ENCODE measurements at regions not wholly inside any gene's neighbourhood (a gene's known extent, or its start where the extent isn't known, plus 50 kb on each side); places are given as distances from the start of the nearest gene placed in this dataset.

DNA sequence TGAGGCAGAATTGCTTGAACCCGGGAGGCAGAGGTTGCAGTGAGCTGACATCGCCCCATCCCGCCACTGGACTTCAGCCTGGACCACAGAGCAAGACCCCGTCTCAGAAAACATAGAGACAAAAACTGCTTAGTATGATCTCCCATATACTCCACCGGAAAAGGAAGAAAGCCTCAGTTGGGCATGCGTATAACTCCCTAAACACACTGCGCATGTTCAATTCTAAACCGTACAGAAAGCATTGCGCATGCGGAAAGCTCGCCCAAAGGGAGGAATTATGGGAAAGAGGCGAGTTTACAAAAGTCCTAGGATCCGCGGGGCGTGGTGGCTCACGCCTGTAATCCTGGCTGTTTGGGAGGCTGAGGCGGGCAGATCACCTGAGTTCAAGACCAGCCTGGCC lies 312.7 kb upstream of the ERCC4 start:
- H3K9me3 ChIP-seq: peaks cover 0 to 16% (median 0%) of the 10 kb centered on the region in 11 donors
- WGBS, 2 donors: 87 to 90% methylated on average over 17 of the region's 17 CpGs
- intact Hi-C loops (cut with DNase I): no loop called here
- peaks cover 0 to 14% (median 0%) of the 10 kb centered on the region in 7 donors for H3K27me3 ChIP-seq
- no peaks in the 10 kb centered on the region for H3K4me1 ChIP-seq
- H3K27ac ChIP-seq: no peak overlapping the region
- no peak for ATAC-seq
- DNase-seq: no peak
- H3K4me3 ChIP-seq: no peak overlapping the region
- TF ChIP-seq, protein P1, sequence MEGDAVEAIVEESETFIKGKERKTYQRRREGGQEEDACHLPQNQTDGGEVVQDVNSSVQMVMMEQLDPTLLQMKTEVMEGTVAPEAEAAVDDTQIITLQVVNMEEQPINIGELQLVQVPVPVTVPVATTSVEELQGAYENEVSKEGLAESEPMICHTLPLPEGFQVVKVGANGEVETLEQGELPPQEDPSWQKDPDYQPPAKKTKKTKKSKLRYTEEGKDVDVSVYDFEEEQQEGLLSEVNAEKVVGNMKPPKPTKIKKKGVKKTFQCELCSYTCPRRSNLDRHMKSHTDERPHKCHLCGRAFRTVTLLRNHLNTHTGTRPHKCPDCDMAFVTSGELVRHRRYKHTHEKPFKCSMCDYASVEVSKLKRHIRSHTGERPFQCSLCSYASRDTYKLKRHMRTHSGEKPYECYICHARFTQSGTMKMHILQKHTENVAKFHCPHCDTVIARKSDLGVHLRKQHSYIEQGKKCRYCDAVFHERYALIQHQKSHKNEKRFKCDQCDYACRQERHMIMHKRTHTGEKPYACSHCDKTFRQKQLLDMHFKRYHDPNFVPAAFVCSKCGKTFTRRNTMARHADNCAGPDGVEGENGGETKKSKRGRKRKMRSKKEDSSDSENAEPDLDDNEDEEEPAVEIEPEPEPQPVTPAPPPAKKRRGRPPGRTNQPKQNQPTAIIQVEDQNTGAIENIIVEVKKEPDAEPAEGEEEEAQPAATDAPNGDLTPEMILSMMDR (IDR thresholded peaks at IDR 0.05): no peak
- H3K36me3 ChIP-seq: no peaks in the 10 kb centered on the region

DNA sequence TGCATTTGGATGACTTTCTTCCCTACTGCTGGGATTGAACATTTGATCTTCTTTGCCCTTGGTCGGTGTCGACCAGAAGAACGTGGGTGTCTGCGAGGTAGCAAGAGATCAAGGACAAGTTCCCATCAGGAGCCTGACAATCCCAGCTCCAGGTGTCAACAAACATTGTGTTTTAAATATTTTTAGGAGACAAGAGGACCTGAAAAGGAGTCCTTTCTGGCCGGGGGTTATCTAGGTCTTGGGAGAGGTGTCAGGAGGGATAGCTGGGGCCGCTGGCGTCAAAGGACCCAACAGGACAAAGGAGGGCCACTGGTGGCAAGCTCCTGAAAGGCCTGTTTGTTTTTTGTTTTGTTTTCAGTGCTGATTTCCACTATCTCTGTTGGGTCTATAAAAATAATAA lies 308.4 kb upstream of the ERCC4 start:
- no peak for DNase-seq
- Histone ChIP-seq H3K27me3 (peaks cover 0 to 5% (median 0%) of the 10 kb centered on the region in 7 donors), H3K9me3 (peaks cover 0 to 15% (median 0%) of the 10 kb centered on the region in 11 donors), H3K4me1 (no peaks in the 10 kb centered on the region), H3K27ac (no peak overlapping the region), H3K4me3 (no peak overlapping the region), H3K36me3 (no peaks in the 10 kb centered on the region)
- TF ChIP-seq, protein P1 (IDR thresholded peaks at IDR 0.05): no peak
- WGBS, 2 donors: 19 to 21% methylated on average over 7 of the region's 7 CpGs
- ATAC-seq: no peak
- intact Hi-C loops (cut with DNase I): no loop called here

DNA sequence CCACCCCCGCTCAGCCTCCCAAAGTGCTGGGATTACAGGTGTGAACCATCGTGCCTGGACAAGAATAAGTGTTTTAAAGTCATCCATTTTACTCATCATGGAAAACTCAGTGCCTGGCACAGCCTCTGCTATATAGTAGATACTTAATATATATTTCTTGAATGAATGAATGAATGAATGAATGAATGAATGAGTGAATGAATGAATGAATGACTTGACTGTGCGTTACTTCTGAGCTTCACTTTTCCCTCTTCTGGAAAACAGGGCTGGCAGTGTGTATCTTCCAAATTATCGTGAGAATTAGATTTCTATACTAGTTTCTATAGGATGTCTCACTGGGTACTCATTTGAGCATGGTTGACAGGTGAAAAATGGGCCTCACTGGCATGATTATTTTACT lies 307.3 kb upstream of the ERCC4 start:
- TF ChIP-seq, protein P1 (IDR thresholded peaks at IDR 0.05): no peak
- Histone ChIP-seq H3K27ac (no peak overlapping the region), H3K36me3 (no peaks in the 10 kb centered on the region), H3K27me3 (peaks cover 0 to 3% (median 0%) of the 10 kb centered on the region in 7 donors), H3K9me3 (peaks cover 0 to 6% (median 0%) of the 10 kb centered on the region in 11 donors), H3K4me1 (no peaks in the 10 kb centered on the region), H3K4me3 (no peak overlapping the region)
- intact Hi-C loops (cut with DNase I): no loop called here
- DNase-seq: no peak
- 74 to 78% methylated on average over 4 of the region's 4 CpGs for WGBS, 2 donors
- no peak for ATAC-seq

- DNase-seq (no peak), ATAC-seq (no peak)
- Histone ChIP-seq H3K4me1 (no peaks in the 10 kb centered on the region), H3K27me3 (peaks cover 0 to 3% (median 0%) of the 10 kb centered on the region in 7 donors), H3K9me3 (peaks cover 0 to 3% (median 0%) of the 10 kb centered on the region in 11 donors), H3K4me3 (no peak overlapping the region), H3K27ac (no peak overlapping the region), H3K36me3 (no peaks in the 10 kb centered on the region)
- intact Hi-C loops (cut with DNase I): no loop called here
- TF ChIP-seq, protein P1 (IDR thresholded peaks at IDR 0.05): no peak
- 65 to 72% methylated on average over 2 of the region's 2 CpGs for WGBS, 2 donors
Measured at GRCh38 chr16:13613165-13613564, 306.8 kb upstream of the ERCC4 start.

Measured in heart right ventricle (tissue), 16 donors.